ENCODE measurements at regions not wholly inside any gene's neighbourhood (a gene's known extent, or its start where the extent isn't known, plus 50 kb on each side); places are given as distances from the start of the nearest gene placed in this dataset.

- TF ChIP-seq POLR2A (IDR thresholded peaks at IDR 0.05; ENCODE audit: low read depth, low read length) (no peak), POLR2AphosphoS5 (IDR thresholded peaks at IDR 0.05; ENCODE audit: low read depth, low read length) (no peak), TAF1 (IDR thresholded peaks at IDR 0.05; ENCODE audit: borderline replicate concordance, low read depth, low read length) (no peak)
- DNase-seq (ENCODE audit: insufficient read length) (no peak), FAIRE-seq (no peak)
These were observed 385.5 kb downstream of the RND3 start for GRCh38 chr2:150101947-150102346.

GRCh38 chr2:150100834-150101233, 386.6 kb downstream of the RND3 start:
- no peak for FAIRE-seq
- no peak for DNase-seq (ENCODE audit: insufficient read length)
- TF ChIP-seq TAF1 (IDR thresholded peaks at IDR 0.05; ENCODE audit: borderline replicate concordance, low read depth, low read length) (no peak), POLR2AphosphoS5 (IDR thresholded peaks at IDR 0.05; ENCODE audit: low read depth, low read length) (no peak), POLR2A (IDR thresholded peaks at IDR 0.05; ENCODE audit: low read depth, low read length) (no peak)

DNA sequence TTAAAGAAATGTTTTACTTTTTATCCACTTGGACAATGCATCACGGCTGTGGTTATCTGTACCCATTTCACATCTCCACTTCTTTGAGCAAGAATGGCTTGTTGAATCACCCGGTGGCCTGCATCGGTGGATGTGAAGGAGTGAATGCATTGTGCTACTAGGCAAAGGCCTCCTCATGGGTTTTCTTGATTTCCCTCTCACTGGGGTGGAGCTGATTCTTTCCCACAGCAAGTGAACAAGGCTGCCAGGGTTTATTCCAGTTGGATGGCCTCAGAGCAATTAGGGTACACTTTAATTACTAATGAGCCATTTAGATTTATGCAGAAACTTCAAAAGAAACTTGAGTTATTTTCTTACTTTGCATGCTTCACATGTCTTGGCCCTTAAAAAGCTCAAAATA, 387.1 kb downstream of the RND3 start:
- TF ChIP-seq TAF1 (IDR thresholded peaks at IDR 0.05; ENCODE audit: borderline replicate concordance, low read depth, low read length), result no peak
- TF ChIP-seq POLR2AphosphoS5 (IDR thresholded peaks at IDR 0.05; ENCODE audit: low read depth, low read length), result no peak
- TF ChIP-seq POLR2A (IDR thresholded peaks at IDR 0.05; ENCODE audit: low read depth, low read length), result no peak
- no peak for DNase-seq (ENCODE audit: insufficient read length)
- no peak for FAIRE-seq

DNA sequence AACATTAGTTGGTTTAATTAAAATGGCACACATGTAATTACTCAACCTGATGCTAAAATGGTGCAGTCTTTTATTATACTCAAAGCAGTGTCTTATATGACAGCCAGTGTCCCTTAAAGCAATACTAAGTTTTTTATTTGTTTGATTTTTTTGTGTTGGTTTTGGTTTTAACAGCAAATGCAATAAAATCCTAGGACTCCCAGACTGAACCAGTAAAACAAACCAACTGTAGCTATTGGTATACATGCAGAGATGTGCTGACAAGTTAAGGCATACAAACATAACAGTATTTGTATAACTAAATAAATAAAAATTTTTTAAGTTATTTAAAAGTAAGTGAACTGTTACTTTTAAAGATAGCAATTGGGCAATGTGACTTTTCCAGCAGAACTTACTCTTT, 387.7 kb downstream of the RND3 start:
- DNase-seq (ENCODE audit: insufficient read length), result no peak
- TF ChIP-seq TAF1 (IDR thresholded peaks at IDR 0.05; ENCODE audit: borderline replicate concordance, low read depth, low read length) (no peak), POLR2AphosphoS5 (IDR thresholded peaks at IDR 0.05; ENCODE audit: low read depth, low read length) (no peak), POLR2A (IDR thresholded peaks at IDR 0.05; ENCODE audit: low read depth, low read length) (no peak)
- no peak for FAIRE-seq

DNA sequence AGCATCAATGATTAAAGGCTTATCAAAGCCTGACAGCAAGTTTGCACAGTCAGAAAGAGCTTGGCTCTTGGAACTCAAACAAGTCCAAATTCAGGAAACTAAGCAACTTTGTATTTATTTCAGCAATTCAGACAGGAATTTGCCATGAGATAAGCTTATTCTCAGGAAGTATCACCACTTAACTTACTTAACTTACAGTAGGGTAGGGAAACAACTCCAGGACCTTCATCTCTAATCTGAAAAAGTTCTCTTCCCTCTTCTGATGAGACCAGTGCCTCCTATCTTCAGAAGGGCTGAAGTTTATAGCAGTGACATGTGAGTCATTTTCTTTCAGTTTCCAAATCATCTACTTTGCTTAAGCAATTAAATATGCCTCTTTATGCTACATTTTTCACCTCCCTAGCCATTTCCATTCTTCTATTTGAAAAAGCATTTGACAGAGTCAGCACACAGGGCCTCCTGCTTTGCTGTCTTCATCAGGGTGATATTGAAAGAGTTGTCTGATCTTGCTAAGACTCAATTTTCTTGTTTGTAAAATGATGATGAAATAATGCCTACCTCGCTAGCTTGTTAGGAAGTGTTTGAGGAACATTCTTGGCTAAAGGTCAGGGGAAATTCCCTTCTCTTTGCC, 389.5 kb downstream of the RND3 start:
- FAIRE-seq (no peak), DNase-seq (ENCODE audit: insufficient read length) (no peak)

DNA sequence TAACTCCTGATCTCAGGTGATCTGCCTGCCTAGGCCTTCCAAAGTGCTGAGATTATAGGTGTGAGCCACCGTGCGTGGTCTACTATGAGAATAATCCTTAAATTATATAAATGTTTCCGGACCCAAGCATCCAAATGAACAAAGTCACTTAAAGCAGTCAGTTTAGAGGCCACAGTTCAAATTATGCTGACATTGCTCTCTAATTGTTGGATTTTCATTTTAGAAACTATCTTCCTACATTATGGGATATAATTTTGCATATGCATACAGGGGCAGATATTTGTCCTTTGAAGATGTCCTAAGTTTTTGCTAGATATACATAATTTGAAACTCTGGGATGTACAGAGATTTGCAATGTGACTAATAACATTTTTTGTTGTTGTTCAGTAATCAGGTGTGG, 390.1 kb downstream of the RND3 start:
- no peak for TF ChIP-seq POLR2A (IDR thresholded peaks at IDR 0.05; ENCODE audit: low read depth, low read length)
- no peak for FAIRE-seq
- DNase-seq (ENCODE audit: insufficient read length), result no peak

More for the DNA sequence above, 389.5 kb downstream of the RND3 start:
- no peak for TF ChIP-seq TAF1 (IDR thresholded peaks at IDR 0.05; ENCODE audit: borderline replicate concordance, low read depth, low read length)
- no peak for TF ChIP-seq POLR2AphosphoS5 (IDR thresholded peaks at IDR 0.05; ENCODE audit: low read depth, low read length)
- no peak for TF ChIP-seq POLR2A (IDR thresholded peaks at IDR 0.05; ENCODE audit: low read depth, low read length)

DNA sequence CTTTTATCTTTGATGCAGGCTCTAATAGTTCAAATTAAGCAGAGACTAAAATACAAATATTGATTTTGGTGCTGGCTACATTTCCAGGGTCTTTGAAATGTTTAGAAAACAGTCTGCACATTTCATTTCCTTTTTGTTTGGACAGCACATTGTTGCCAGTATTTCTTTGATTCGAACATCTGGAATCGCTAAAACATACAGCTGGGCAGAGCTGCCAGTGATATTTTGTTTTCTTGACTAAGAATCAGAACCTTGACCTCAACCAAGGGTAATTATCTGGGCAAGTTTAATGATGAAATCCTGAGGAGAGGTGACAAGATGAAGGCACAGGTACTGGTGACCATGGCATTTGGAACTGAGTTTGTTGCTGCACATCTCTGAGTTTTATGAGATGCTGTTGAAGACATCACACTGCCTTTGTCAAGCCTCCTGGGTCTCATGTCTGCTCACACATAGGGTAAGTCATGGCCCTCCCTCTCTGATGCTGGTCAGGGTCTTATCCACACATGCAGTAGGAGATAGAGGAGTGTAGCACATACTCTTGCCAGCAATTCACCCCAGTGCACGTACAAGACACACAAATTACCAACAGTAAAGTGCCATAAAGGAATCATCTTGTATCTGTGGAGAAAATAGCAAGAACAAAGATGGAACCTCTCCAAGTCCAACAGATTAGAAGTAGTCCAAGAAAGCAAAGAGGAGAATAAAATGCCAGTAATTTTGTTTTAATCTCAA, 391.9 kb downstream of the RND3 start:
- DNase-seq (ENCODE audit: insufficient read length) (no peak), FAIRE-seq (no peak)
- TF ChIP-seq TAF1 (IDR thresholded peaks at IDR 0.05; ENCODE audit: borderline replicate concordance, low read depth, low read length) (no peak), POLR2AphosphoS5 (IDR thresholded peaks at IDR 0.05; ENCODE audit: low read depth, low read length) (no peak), POLR2A (IDR thresholded peaks at IDR 0.05; ENCODE audit: low read depth, low read length) (no peak)

- FAIRE-seq (no peak), DNase-seq (ENCODE audit: insufficient read length) (no peak)
- no peak for TF ChIP-seq POLR2A (IDR thresholded peaks at IDR 0.05; ENCODE audit: low read depth, low read length)
- no peak for TF ChIP-seq TAF1 (IDR thresholded peaks at IDR 0.05; ENCODE audit: borderline replicate concordance, low read depth, low read length)
- no peak for TF ChIP-seq POLR2AphosphoS5 (IDR thresholded peaks at IDR 0.05; ENCODE audit: low read depth, low read length)
These were observed 395.6 kb downstream of the RND3 start for GRCh38 chr2:150091846-150092245.

DNA sequence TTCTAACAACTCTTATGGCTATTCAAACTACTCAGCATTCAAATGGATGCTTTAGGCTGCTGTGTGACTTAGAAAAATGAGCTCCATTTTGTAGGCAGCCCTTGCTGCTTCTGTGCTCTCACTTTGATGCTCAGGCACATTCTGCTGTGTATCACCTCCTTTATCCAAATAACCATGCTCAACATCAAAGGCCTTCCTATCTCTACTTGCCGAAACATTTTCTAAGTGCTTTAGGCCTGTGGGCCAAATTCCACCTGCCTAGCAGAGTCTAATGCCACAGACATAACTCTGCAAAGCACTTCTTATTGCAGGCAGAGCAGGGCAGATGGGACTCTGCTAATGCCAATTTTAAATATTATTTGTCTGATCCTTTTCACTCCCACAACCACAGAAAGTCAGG, 397.4 kb downstream of the RND3 start:
- TF ChIP-seq POLR2A (IDR thresholded peaks at IDR 0.05; ENCODE audit: low read depth, low read length) (no peak), TAF1 (IDR thresholded peaks at IDR 0.05; ENCODE audit: borderline replicate concordance, low read depth, low read length) (no peak), POLR2AphosphoS5 (IDR thresholded peaks at IDR 0.05; ENCODE audit: low read depth, low read length) (no peak)
- DNase-seq (ENCODE audit: insufficient read length), result no peak
- FAIRE-seq, result no peak

- DNase-seq (ENCODE audit: insufficient read length) (no peak), FAIRE-seq (no peak)
- no peak for TF ChIP-seq POLR2AphosphoS5 (IDR thresholded peaks at IDR 0.05; ENCODE audit: low read depth, low read length)
- TF ChIP-seq POLR2A (IDR thresholded peaks at IDR 0.05; ENCODE audit: low read depth, low read length), result no peak
- no peak for TF ChIP-seq TAF1 (IDR thresholded peaks at IDR 0.05; ENCODE audit: borderline replicate concordance, low read depth, low read length)
These were observed 398.9 kb downstream of the RND3 start for GRCh38 chr2:150088538-150088937.

DNA sequence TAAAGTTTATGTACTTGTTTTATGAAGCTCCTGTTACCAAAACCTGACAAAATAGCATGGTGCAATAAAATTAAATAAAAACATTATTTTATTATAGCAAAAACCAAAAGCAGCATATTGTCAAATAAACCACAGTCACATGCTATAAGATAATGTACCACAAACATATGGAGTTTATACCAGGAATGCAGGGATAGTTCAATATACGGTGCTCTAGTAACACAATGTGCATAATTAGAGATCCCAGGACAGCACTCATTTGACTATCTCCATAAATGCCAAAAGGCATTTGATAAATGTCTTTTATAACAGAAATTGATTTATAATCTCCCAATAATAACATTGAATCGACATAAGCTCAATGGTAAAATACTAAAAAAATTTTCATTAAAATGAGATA, 402.0 kb downstream of the RND3 start:
- FAIRE-seq, result no peak
- TF ChIP-seq POLR2A (IDR thresholded peaks at IDR 0.05; ENCODE audit: low read depth, low read length) (no peak), TAF1 (IDR thresholded peaks at IDR 0.05; ENCODE audit: borderline replicate concordance, low read depth, low read length) (no peak), POLR2AphosphoS5 (IDR thresholded peaks at IDR 0.05; ENCODE audit: low read depth, low read length) (no peak)

DNA sequence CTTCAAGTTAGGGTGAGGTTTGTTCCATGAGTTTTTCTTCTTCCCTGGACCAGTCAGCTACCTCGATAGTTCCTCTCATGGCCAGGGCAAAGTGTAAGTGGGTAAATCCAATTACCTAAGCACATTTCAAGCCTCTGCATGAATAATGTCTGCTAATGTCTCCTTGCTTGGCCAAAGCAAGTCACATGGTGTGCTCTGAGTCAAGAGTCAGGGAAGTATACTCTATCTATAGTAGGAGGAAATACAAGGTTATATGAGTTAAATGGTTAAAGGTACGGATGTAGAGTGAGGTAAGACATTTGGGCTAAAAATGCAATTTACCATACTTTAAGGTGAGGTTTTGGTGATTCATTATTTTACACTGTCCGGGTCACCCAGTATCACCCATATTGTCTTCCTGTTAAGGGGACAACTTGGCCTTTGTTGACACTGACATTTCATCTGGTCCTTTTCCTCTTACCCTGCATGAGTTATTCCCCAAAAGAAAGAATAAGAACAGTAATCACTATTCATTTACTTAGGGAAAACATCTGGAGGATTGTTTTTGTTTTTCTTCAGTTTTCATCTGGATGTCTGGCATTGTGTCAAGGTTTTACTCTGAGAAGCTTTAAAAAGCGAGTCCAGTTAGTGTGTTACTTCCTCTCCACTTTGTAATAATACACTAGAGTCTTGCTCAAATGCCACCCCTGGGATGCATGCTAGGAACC, 405.5 kb downstream of the RND3 start:
- TF ChIP-seq TAF1 (IDR thresholded peaks at IDR 0.05; ENCODE audit: borderline replicate concordance, low read depth, low read length), result no peak
- no peak for TF ChIP-seq POLR2A (IDR thresholded peaks at IDR 0.05; ENCODE audit: low read depth, low read length)
- no peak for TF ChIP-seq POLR2AphosphoS5 (IDR thresholded peaks at IDR 0.05; ENCODE audit: low read depth, low read length)
- DNase-seq (ENCODE audit: insufficient read length) (no peak), FAIRE-seq (no peak)

More for the DNA sequence above, 402.0 kb downstream of the RND3 start:
- no peak for DNase-seq (ENCODE audit: insufficient read length)
